ENCODE measurements at regions not wholly inside any gene's neighbourhood (a gene's known extent, or its start where the extent isn't known, plus 50 kb on each side); places are given as distances from the start of the nearest gene placed in this dataset.

DNA sequence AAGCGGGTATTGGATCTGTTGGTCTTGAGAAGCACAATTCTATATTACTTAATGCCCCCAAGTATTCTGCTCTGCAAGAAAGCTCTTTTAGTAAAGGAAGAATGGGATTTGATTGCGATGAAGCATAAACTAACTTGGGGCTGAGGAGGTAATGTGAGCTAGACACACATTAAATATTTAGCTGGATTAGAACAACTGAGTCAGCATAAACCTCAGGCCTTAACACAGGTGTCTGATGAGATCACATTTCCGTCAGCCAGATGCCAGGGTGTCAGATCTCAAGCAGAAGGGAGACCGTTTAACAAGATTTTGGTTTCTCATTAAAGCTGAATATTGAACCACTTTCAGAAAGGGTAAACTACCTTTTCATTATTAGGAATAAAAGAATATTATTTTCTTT lies 94.5 kb downstream of the GYPC start (continued):
- TF ChIP-seq, protein P1, sequence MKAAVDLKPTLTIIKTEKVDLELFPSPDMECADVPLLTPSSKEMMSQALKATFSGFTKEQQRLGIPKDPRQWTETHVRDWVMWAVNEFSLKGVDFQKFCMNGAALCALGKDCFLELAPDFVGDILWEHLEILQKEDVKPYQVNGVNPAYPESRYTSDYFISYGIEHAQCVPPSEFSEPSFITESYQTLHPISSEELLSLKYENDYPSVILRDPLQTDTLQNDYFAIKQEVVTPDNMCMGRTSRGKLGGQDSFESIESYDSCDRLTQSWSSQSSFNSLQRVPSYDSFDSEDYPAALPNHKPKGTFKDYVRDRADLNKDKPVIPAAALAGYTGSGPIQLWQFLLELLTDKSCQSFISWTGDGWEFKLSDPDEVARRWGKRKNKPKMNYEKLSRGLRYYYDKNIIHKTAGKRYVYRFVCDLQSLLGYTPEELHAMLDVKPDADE (IDR thresholded peaks at IDR 0.05) = no peak
- TF ChIP-seq CREB1 (CRISPR knock-in tag; IDR thresholded peaks at IDR 0.05; ENCODE audit: low read depth) = no peak

DNA sequence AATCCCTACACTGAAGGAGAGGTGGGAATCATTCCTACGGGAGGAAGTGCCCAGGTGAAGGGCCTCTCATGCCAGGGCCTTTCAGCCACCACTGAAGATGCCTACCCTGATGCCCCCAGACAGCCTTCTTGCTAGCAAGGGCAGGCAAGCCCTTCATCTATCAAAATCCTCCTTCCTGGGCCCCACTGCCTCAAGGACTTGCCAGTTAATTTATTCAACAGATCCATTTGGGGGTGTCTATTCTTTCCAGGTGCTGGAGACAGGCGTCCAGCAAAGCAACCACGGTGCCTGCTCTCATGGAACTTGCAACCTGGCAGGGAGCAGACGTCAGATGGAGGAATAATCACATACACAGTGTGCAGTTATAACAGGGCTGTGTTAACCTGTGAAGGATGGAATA lies 95.5 kb downstream of the GYPC start:
- Histone ChIP-seq H3F3A (replicated peaks; ENCODE audit: low read depth) (no peaks in the 10 kb centered on the region), H2AFZ (no peak overlapping the region), H3K79me2 (replicated peaks; ENCODE audit: insufficient read depth) (no peaks in the 10 kb centered on the region), H3K4me3 (no peak overlapping the region), H3K4me2 (no peak overlapping the region), H3K9me2 (ENCODE audit: insufficient read depth) (no peaks in the 10 kb centered on the region), H4K20me1 (replicated peaks; ENCODE audit: insufficient read depth) (no peaks in the 10 kb centered on the region), H3K36me3 (ENCODE audit: insufficient read depth) (no peaks in the 10 kb centered on the region; the same call in 1 of the 2 replicates), H3K4me1 (ENCODE audit: insufficient read depth) (no peaks in the 10 kb centered on the region), H3K27me3 (ENCODE audit: insufficient read depth) (no peaks in the 10 kb centered on the region), H3K27ac (ENCODE audit: low read depth) (no peak overlapping the region)
- Mint-ChIP-seq H3K27ac (no peak overlapping the region), H3K36me3 (ENCODE audit: low read depth) (peaks cover 8% of the 10 kb centered on the region), H3K4me1 (peaks cover 4% of the 10 kb centered on the region; the same call in 2 of the 3 replicates), H3K27me3 (ENCODE audit: insufficient read depth, low read depth, poor library complexity) (peaks cover 3% of the 10 kb centered on the region), H3K4me3 (no peak overlapping the region), H3K9me3 (peaks cover 8% of the 10 kb centered on the region)
- ATAC-seq = no peak
- no peak for DNase-seq (ENCODE audit: low spot score)
- TF ChIP-seq STAT1 (IDR thresholded peaks at IDR 0.05; ENCODE audit: unreplicated experiment) (no peak), EZH2 (IDR thresholded peaks at IDR 0.05; ENCODE audit: low read depth, unreplicated experiment) (no peak), EZH2phosphoT487 (IDR thresholded peaks at IDR 0.05; ENCODE audit: unreplicated experiment) (no peak), NANOG (IDR thresholded peaks at IDR 0.05; ENCODE audit: borderline replicate concordance) (no peak), POLR2AphosphoS5 (IDR thresholded peaks at IDR 0.05; ENCODE audit: low read depth) (no peak), JUNB (IDR thresholded peaks at IDR 0.05; ENCODE audit: unreplicated experiment) (no peak), CREB1 (CRISPR knock-in tag; IDR thresholded peaks at IDR 0.05; ENCODE audit: low read depth) (no peak), ZNF114 (CRISPR knock-in tag; IDR thresholded peaks at IDR 0.05) (no peak)
- TF ChIP-seq, protein P2, sequence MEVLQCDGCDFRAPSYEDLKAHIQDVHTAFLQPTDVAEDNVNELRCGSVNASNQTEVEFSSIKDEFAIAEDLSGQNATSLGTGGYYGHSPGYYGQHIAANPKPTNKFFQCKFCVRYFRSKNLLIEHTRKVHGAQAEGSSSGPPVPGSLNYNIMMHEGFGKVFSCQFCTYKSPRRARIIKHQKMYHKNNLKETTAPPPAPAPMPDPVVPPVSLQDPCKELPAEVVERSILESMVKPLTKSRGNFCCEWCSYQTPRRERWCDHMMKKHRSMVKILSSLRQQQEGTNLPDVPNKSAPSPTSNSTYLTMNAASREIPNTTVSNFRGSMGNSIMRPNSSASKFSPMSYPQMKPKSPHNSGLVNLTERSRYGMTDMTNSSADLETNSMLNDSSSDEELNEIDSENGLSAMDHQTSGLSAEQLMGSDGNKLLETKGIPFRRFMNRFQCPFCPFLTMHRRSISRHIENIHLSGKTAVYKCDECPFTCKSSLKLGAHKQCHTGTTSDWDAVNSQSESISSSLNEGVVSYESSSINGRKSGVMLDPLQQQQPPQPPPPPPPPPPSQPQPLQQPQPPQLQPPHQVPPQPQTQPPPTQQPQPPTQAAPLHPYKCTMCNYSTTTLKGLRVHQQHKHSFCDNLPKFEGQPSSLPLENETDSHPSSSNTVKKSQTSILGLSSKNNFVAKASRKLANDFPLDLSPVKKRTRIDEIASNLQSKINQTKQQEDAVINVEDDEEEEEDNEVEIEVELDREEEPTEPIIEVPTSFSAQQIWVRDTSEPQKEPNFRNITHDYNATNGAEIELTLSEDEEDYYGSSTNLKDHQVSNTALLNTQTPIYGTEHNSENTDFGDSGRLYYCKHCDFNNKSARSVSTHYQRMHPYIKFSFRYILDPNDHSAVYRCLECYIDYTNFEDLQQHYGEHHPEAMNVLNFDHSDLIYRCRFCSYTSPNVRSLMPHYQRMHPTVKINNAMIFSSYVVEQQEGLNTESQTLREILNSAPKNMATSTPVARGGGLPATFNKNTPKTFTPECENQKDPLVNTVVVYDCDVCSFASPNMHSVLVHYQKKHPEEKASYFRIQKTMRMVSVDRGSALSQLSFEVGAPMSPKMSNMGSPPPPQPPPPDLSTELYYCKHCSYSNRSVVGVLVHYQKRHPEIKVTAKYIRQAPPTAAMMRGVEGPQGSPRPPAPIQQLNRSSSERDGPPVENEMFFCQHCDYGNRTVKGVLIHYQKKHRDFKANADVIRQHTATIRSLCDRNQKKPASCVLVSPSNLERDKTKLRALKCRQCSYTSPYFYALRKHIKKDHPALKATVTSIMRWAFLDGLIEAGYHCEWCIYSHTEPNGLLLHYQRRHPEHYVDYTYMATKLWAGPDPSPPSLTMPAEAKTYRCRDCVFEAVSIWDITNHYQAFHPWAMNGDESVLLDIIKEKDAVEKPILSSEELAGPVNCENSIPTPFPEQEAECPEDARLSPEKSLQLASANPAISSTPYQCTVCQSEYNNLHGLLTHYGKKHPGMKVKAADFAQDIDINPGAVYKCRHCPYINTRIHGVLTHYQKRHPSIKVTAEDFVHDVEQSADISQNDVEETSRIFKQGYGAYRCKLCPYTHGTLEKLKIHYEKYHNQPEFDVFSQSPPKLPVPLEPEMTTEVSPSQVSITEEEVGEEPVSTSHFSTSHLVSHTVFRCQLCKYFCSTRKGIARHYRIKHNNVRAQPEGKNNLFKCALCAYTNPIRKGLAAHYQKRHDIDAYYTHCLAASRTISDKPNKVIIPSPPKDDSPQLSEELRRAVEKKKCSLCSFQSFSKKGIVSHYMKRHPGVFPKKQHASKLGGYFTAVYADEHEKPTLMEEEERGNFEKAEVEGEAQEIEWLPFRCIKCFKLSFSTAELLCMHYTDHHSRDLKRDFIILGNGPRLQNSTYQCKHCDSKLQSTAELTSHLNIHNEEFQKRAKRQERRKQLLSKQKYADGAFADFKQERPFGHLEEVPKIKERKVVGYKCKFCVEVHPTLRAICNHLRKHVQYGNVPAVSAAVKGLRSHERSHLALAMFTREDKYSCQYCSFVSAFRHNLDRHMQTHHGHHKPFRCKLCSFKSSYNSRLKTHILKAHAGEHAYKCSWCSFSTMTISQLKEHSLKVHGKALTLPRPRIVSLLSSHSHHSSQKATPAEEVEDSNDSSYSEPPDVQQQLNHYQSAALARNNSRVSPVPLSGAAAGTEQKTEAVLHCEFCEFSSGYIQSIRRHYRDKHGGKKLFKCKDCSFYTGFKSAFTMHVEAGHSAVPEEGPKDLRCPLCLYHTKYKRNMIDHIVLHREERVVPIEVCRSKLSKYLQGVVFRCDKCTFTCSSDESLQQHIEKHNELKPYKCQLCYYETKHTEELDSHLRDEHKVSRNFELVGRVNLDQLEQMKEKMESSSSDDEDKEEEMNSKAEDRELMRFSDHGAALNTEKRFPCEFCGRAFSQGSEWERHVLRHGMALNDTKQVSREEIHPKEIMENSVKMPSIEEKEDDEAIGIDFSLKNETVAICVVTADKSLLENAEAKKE (CRISPR knock-in tag; IDR thresholded peaks at IDR 0.05) = no peak
- TF ChIP-seq, protein P3, sequence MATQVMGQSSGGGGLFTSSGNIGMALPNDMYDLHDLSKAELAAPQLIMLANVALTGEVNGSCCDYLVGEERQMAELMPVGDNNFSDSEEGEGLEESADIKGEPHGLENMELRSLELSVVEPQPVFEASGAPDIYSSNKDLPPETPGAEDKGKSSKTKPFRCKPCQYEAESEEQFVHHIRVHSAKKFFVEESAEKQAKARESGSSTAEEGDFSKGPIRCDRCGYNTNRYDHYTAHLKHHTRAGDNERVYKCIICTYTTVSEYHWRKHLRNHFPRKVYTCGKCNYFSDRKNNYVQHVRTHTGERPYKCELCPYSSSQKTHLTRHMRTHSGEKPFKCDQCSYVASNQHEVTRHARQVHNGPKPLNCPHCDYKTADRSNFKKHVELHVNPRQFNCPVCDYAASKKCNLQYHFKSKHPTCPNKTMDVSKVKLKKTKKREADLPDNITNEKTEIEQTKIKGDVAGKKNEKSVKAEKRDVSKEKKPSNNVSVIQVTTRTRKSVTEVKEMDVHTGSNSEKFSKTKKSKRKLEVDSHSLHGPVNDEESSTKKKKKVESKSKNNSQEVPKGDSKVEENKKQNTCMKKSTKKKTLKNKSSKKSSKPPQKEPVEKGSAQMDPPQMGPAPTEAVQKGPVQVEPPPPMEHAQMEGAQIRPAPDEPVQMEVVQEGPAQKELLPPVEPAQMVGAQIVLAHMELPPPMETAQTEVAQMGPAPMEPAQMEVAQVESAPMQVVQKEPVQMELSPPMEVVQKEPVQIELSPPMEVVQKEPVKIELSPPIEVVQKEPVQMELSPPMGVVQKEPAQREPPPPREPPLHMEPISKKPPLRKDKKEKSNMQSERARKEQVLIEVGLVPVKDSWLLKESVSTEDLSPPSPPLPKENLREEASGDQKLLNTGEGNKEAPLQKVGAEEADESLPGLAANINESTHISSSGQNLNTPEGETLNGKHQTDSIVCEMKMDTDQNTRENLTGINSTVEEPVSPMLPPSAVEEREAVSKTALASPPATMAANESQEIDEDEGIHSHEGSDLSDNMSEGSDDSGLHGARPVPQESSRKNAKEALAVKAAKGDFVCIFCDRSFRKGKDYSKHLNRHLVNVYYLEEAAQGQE (IDR thresholded peaks at IDR 0.05; ENCODE audit: unreplicated experiment) = no peak
- TF ChIP-seq, protein P1 (IDR thresholded peaks at IDR 0.05) = no peak
- TF ChIP-seq, protein P4, sequence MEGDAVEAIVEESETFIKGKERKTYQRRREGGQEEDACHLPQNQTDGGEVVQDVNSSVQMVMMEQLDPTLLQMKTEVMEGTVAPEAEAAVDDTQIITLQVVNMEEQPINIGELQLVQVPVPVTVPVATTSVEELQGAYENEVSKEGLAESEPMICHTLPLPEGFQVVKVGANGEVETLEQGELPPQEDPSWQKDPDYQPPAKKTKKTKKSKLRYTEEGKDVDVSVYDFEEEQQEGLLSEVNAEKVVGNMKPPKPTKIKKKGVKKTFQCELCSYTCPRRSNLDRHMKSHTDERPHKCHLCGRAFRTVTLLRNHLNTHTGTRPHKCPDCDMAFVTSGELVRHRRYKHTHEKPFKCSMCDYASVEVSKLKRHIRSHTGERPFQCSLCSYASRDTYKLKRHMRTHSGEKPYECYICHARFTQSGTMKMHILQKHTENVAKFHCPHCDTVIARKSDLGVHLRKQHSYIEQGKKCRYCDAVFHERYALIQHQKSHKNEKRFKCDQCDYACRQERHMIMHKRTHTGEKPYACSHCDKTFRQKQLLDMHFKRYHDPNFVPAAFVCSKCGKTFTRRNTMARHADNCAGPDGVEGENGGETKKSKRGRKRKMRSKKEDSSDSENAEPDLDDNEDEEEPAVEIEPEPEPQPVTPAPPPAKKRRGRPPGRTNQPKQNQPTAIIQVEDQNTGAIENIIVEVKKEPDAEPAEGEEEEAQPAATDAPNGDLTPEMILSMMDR (conservative IDR thresholded peaks at IDR 0.05; ENCODE audit: low read depth in 2 of 2) = no peak
